ENCODE measurements at regions not wholly inside any gene's neighbourhood (a gene's known extent, or its start where the extent isn't known, plus 50 kb on each side); places are given as distances from the start of the nearest gene placed in this dataset.
"Not testable (repeated sequence)": the region's sequence is repeated elsewhere in the genome, so short reads cannot be mapped to it uniquely, and the experiment has no call there.

DNA sequence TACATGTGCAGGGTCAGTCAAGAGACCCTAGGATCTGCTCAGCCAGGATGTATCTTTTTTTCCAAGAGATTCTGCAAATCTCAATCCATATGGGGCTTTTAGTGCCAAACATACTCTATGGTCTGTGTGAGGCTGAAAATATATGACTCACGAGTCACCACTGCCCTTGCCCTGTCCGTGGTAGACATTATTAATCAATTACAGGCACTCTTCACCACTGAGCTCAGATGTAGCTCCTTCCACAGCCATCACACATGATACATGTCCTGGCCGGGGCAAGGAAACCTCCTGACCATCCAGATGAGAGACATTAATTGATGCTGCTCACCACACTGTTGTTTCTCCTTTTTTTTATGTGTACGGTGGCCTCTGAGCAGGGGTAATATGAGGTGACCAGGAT is 90.2 kb upstream of the RET start:
- DNase-seq (ENCODE audit: low spot score): no peak

DNA sequence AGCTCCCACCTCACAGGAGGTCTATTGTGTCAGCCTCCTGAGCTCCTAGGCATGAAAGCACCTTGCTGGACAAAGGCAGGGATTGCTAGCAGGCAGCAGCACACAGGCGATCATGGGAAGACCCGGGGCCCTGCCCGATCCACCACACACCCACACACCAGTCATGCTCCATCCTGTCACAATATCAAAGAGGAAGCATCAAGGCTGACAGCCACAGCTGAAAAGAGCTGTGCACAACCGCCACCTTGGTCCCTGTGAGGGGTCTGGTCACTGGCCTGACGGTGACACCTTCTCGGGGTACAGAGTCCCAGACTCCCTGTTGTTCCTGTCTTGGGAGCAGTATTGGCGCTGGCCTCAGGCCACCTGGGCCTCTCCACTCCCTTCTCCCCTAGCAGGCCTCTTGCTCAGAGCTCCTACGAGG is 89.7 kb upstream of the RET start:
- DNase-seq (ENCODE audit: low spot score): no peak

GRCh38 chr10:42987575-42987974 is 89.3 kb upstream of the RET start:
- DNase-seq (ENCODE audit: low spot score): no peak

GRCh38 chr10:42988069-42988468 is 88.8 kb upstream of the RET start:
- DNase-seq (ENCODE audit: low spot score): no peak

- no peak for DNase-seq (ENCODE audit: low spot score)
Observed at GRCh38 chr10:42988517-42989395, 88.1 kb upstream of the RET start.

- DNase-seq (ENCODE audit: low spot score): no peak
Observed at GRCh38 chr10:42989481-42989921, 87.4 kb upstream of the RET start.

GRCh38 chr10:42990016-42990720 is 86.7 kb upstream of the RET start:
- DNase-seq (ENCODE audit: low spot score): peak; percentile 57

GRCh38 chr10:42990721-42991441 is 86.0 kb upstream of the RET start:
- no peak for DNase-seq (ENCODE audit: low spot score)

- DNase-seq (ENCODE audit: low spot score): peak; percentile 96
Observed at GRCh38 chr10:42991442-42992098, 85.3 kb upstream of the RET start.

DNA sequence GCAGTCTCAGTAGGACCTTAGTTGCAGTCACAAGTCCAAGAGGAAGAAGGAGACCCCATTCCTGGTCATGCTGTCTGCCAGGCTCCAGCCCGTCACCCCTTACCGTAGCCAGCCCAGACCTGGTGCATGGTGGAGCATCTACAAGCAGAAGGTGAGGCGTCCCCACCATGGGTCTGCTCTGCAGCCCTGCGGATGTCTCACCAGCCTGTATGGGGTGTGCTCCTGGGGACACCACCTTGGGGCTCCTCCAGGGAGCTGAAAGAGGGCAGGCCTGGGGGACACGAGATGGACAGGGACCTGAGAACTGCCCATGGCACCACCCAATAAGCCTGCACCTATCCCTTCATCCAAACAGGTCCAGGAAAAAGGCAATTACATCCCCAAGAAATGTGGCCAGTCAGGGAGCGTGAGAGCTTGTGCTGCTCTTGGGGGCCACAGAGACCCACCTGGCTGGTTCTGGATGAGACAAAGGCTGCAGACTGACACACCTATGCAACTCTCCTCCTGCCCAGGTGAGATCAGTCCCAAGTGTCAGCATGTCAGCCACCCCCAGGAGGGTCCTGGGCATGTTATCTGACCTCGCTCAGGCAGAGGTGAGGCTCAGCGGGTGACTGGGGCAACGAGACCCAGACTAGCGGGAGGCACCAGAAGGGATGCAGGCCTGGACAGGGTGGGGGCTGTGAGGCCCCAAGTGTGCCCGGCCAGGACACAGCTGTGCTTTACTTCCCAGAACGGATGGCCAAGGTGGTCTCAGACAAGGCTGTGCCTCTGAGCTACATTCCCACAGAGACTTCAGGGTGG is 84.5 kb upstream of the RET start:
- no peak for DNase-seq (ENCODE audit: low spot score)

GRCh38 chr10:42992957-42993390 is 83.9 kb upstream of the RET start:
- no peak for DNase-seq (ENCODE audit: low spot score)

DNA sequence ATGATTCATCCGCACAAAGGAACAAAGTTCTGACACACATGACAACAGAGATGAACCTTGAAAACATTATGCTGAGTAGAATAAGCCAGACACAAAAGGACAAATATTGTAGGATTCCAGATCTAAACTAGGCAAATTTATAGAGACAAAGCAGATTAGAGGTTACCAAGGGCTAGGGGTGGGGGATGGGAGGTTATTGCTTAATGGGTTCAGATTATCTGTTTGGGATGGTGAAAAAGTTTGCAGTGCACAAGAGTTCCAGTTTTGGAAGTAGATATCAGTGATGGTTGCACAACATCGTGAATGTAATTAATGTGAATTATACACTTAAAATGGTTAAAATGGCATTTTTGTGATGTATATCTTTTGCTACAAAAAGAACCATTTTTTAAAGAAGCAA is 82.0 kb upstream of the RET start:
- not testable (repeated sequence) for DNase-seq (ENCODE audit: low spot score)

DNA sequence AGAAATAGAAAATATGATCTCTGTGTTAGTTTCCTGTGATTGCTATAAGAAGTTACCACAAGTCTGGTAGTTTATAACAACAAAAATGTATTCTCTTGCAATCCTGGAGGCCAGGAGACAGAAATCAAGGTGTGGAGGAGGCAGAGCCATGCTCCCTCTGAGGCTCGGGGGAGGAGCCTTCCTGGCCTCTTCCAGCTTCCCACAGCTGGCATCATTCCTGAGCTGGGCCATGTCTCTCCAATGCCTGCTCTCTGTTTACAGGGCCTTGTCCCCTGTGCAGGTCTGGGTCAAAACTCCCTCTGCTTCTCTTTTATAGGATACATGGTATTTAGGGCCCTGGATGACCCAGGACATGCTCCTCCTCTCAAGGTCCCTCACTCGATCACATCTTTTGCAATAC is 81.3 kb upstream of the RET start:
- DNase-seq (ENCODE audit: low spot score): no peak

DNA sequence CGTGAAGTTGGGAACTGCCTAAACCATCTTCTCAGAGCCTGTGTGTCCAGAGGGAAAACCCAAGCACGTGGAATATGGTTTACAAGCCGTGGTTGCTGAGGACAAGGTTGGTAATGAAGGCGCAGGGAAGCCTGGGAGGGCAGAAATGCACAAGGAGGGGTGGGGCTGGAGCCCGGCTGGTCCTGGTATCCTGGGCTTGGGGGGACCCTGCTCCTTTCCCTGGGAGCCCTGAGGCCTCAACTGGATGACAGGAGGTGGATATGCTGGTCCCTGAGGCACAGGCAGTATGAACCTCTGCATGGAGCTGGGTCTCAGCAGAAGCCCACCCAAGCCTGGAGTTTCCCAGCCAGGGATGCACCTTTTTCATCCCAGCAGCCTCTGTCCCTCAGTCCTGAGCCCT is 80.3 kb upstream of the RET start:
- DNase-seq (ENCODE audit: low spot score): no peak

- no peak for DNase-seq (ENCODE audit: low spot score)
Observed at GRCh38 chr10:42997151-42997848, 79.6 kb upstream of the RET start.

DNA sequence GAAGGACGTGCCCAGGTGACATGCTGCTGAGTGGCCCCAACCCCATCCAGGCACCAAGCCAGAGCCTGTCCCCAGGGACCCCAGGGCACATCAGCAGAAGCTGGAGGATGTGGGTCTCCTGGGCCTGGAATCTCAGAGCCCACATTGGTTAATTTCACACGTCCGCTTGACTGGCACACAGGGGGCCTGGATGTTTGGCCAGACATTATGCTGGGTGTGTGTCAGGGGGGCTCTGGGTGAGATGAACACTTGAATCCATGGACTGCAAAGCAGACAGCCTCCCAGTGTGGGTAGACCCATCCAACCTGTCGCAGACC is 79.1 kb upstream of the RET start:
- no peak for DNase-seq (ENCODE audit: low spot score)

DNA sequence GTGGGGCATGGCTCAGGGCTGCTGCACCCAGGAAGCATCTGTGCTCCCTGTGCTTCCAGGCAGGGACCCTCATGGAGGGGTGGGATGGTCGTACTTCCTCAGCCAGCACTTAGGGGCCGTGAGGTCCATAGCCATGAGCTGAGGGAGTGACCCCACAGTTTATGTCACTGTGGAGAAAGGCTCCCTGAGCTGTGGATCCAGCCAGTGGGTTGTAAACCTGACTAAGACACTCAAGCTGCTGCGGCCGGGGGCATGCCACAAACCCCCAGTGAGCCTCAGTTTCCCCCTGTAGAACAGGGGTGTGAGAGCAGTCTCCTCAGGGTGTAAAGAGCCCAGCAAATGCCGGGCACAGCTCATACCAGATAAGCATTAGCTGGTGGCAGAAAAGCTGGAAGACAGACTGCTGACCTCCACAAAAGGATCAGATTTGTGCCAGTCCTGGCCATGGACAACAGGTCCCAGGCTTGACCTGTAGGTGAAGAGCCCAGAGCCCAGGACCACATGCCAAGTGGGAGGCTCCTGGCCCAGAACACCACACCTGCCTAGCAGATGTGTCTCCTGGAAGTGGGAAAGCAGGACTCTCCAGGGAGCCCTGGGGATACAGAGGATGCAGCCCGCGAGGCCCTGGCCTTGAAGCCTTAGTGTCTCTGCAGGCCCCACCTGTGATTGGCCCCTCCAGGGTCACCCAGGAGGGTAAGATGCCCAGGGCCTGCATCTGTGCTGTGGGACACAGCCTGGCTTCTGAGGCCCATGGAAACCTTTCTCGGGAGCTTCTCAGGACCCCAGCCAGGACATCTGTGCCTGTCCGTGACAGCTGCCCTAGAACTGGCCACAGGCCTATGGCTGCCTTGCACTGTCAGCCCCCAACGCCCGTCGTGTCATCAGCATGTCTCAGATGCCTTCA is 78.1 kb upstream of the RET start:
- DNase-seq (ENCODE audit: low spot score): no peak

DNA sequence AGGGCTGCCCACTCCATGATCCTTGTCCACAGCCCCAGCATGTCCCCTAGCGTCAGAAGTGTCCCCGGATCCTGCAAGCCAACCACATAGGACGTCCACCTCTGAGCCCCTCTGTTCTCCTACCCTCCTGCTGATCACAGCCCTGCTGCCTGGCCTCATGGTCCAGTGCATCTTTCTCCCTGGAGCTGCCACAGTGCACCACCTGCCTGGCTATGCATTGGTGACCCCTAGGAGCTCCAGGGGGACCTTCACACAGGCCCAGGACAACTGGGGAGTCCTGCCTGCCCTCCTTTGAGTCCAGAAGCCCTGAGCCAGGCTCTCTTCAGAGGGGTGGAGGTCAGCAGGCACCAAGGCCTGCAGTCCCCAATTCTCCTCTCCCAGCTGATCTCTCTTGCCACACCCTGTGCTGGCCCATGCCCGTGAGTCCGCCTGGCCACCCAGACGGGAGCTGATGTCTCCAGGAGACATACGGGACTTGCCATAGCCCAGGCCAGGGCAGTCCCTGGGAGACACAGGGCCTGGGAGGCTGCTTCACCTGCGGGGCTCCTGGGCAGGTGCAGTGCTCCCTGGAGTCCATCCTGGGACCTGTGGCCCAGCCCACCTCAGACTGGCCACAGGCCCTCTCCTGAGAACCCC is 77.4 kb upstream of the RET start:
- no peak for DNase-seq (ENCODE audit: low spot score)

- DNase-seq (ENCODE audit: low spot score): no peak
Observed at GRCh38 chr10:43000021-43000411, 76.9 kb upstream of the RET start.
